Liver (tissue), 8 donors: ENCODE measurements at regions not wholly inside any gene's neighbourhood (a gene's known extent, or its start where the extent isn't known, plus 50 kb on each side); places are given as distances from the start of the nearest gene placed in this dataset.

Experiments used
- DNase-seq: peaks from one replicate; pipeline ENCODE4 v3.0.0-alpha.2; 2017; ENCODE audit warnings: low spot score
- H3K27ac ChIP-seq, 2 donors: one replicate each; pipeline ENCODE4 v1.7.0; 2013; ENCODE audit warnings: inconsistent platforms in 2 of 2, low read length in 2 of 2, control low read depth in 1 of 2, low read depth in 1 of 2, mild to moderate bottlenecking in 1 of 2
- H3K27me3 ChIP-seq, 4 donors: one replicate each; pipeline versions ENCODE4 v1.6.1 to v1.7.0; 2013; ENCODE audit warnings: low read length in 3 of 4, inconsistent platforms in 1 of 4, mild to moderate bottlenecking in 1 of 4, moderate library complexity in 1 of 4; ENCODE audit not compliant: control insufficient read depth in 4 of 4, insufficient read depth in 4 of 4
- H3K36me3 ChIP-seq, 4 donors: one replicate each; pipeline versions ENCODE4 v1.6.1 to v1.7.0; 2013; ENCODE audit warnings: low read length in 3 of 4, mild to moderate bottlenecking in 3 of 4, low read depth in 1 of 4, moderate library complexity in 1 of 4; ENCODE audit not compliant: control insufficient read depth in 4 of 4, insufficient read depth in 3 of 4
- H3K4me1 ChIP-seq, 4 donors: one replicate each; pipeline versions ENCODE4 v1.6.1 to v1.7.0; 2013; ENCODE audit warnings: low read length in 3 of 4, mild to moderate bottlenecking in 3 of 4, moderate library complexity in 1 of 4; ENCODE audit not compliant: control insufficient read depth in 4 of 4, insufficient read depth in 4 of 4
- H3K4me3 ChIP-seq, 3 donors: one replicate each; pipeline versions ENCODE4 v1.6.1 to v1.7.0; 2013; ENCODE audit warnings: low read length in 3 of 3, control low read depth in 1 of 3, low read depth in 1 of 3, mild to moderate bottlenecking in 1 of 3
- H3K9ac ChIP-seq, 2 donors: one replicate each; pipeline ENCODE4 v1.7.0; 2013; ENCODE audit warnings: low read length in 2 of 2, mild to moderate bottlenecking in 2 of 2, moderate library complexity in 2 of 2, control low read depth in 1 of 2, low read depth in 1 of 2
- H3K9me3 ChIP-seq, 4 donors: one replicate each; pipeline versions ENCODE4 v1.6.1 to v1.7.0; 2013; ENCODE audit warnings: low read length in 3 of 4; ENCODE audit not compliant: control insufficient read depth in 4 of 4
- ATF3 ChIP-seq: IDR thresholded peaks from 2 replicates; pipeline ENCODE4 v1.6.1; 2016; ENCODE audit warnings: antibody characterized with exemption
- CTCF ChIP-seq: fragments of 150-350 bp; IDR thresholded peaks from 2 replicates; pipeline ENCODE4 v1.5.1; 2017; ENCODE audit warnings: improper control_type of control experiment, low read depth, low read length; ENCODE audit not compliant: missing input control
- EGR1 ChIP-seq, 2 donors: IDR thresholded peaks; 2 replicates each; pipeline ENCODE4 v1.6.1; 2016 to 2018; ENCODE audit warnings: antibody characterized with exemption in 2 of 2, low read depth in 2 of 2
- FOXA1 ChIP-seq: IDR thresholded peaks from 2 replicates; pipeline ENCODE4 v1.6.1; 2016; ENCODE audit warnings: antibody characterized with exemption
- FOXA2 ChIP-seq: IDR thresholded peaks from 2 replicates; pipeline ENCODE4 v1.6.1; 2016; ENCODE audit warnings: antibody characterized with exemption
- GABPA ChIP-seq, 2 donors: IDR thresholded peaks in 1 of 2; conservative IDR thresholded peaks in 1 of 2; 2 replicates each; pipeline ENCODE4 v1.6.1; 2016; ENCODE audit warnings: antibody characterized with exemption in 2 of 2, mild to moderate bottlenecking in 1 of 2, moderate library complexity in 1 of 2
- HNF4A ChIP-seq, 2 donors: conservative IDR thresholded peaks; 2 replicates each; pipeline ENCODE4 v1.6.1; 2016; ENCODE audit warnings: antibody characterized with exemption in 2 of 2, mild to moderate bottlenecking in 2 of 2
- HNF4G ChIP-seq: IDR thresholded peaks from 2 replicates; pipeline ENCODE4 v1.6.1; 2016; ENCODE audit warnings: antibody characterized with exemption
- JUND ChIP-seq, 2 donors: IDR thresholded peaks; 2 replicates each; pipeline ENCODE4 v1.6.1; 2016; ENCODE audit warnings: antibody characterized with exemption in 2 of 2
- MAX ChIP-seq: IDR thresholded peaks from 2 replicates; pipeline ENCODE4 v1.6.1; 2016; ENCODE audit warnings: antibody characterized with exemption
- NR2F2 ChIP-seq: IDR thresholded peaks from 2 replicates; pipeline ENCODE4 v1.6.1; 2016; ENCODE audit warnings: antibody characterized with exemption
- RAD21 ChIP-seq, 2 donors: IDR thresholded peaks; 2 replicates each; pipeline ENCODE4 v1.6.1; 2016; ENCODE audit warnings: antibody characterized with exemption in 2 of 2, mild to moderate bottlenecking in 2 of 2
- REST ChIP-seq: IDR thresholded peaks from 2 replicates; pipeline ENCODE4 v1.6.1; 2016; ENCODE audit warnings: antibody characterized with exemption, mild to moderate bottlenecking
- RXRA ChIP-seq, 2 donors: IDR thresholded peaks; 2 replicates each; pipeline ENCODE4 v1.6.1; 2017 to 2018; ENCODE audit warnings: antibody characterized with exemption in 2 of 2, mild to moderate bottlenecking in 1 of 2
- SP1 ChIP-seq: IDR thresholded peaks from 2 replicates; pipeline ENCODE4 v1.6.1; 2018; ENCODE audit warnings: antibody characterized with exemption, mild to moderate bottlenecking
- TAF1 ChIP-seq: conservative IDR thresholded peaks from 2 replicates; pipeline ENCODE4 v1.6.1; 2016; ENCODE audit warnings: antibody characterized with exemption, mild to moderate bottlenecking
- YY1 ChIP-seq: IDR thresholded peaks from 2 replicates; pipeline ENCODE4 v1.6.1; 2016; ENCODE audit warnings: antibody characterized with exemption, mild to moderate bottlenecking
- ZBTB33 ChIP-seq: IDR thresholded peaks from 2 replicates; pipeline ENCODE4 v1.6.1; 2016; ENCODE audit warnings: antibody characterized with exemption
- WGBS: extraction: QIAGEN DNeasy Blood & Tissue Kit; methylation state at CpG from one replicate; pipeline ENCODE4 v1.1.7; 2013; 5-methylcytosine and 5-hydroxymethylcytosine counted together
- donor health status: healthy.
- donor health status: healthy.
- donor health status: healthy.
- donor health status: healthy.
- donor health status: healthy.

- Histone ChIP-seq H3K4me3 (no peak overlapping the region), H3K27me3 (no peaks in the 10 kb centered on the region), H3K36me3 (no peaks in the 10 kb centered on the region), H3K9me3 (no peaks in the 10 kb centered on the region), H3K4me1 (peaks cover 0 to 28% (median 11%) of the 10 kb centered on the region in 4 donors), H3K9ac (no peak overlapping the region), H3K27ac (peak overlapping the region; percentile 77 to 82)
- TF ChIP-seq YY1 (peak; percentile 34), ATF3 (no peak), GABPA (IDR thresholded peaks at IDR 0.05 in 1 of 2, conservative IDR thresholded peaks at IDR 0.05 in 1 of 2) (no peak), EGR1 (IDR thresholded peaks at IDR 0.05; ENCODE audit: low read depth in 2 of 2) (peak in 1 of 2 donors; percentile 20), NR2F2 (peak; percentile 65), FOXA2 (no peak), REST (peak; percentile 34), RAD21 (IDR thresholded peaks at IDR 0.05) (peak in 1 of 2 donors; percentile 47), FOXA1 (no peak), ZBTB33 (no peak), RXRA (IDR thresholded peaks at IDR 0.05) (peak; percentile 92 to 95), MAX (no peak), HNF4G (peak; percentile 30), TAF1 (no peak), CTCF (no peak), JUND (IDR thresholded peaks at IDR 0.05) (peak in 1 of 2 donors; percentile 42), SP1 (peak; percentile 84), HNF4A (conservative IDR thresholded peaks at IDR 0.05) (peak; percentile 73)
- no peak for DNase-seq
- 69% methylated on average over 18 of the region's 18 CpGs for WGBS
These were observed 91.9 kb upstream of the SLC25A33 start for GRCh38 chr1:9447215-9447960.
